ENCODE measurements at regions not wholly inside any gene's neighbourhood (a gene's known extent, or its start where the extent isn't known, plus 50 kb on each side); places are given as distances from the start of the nearest gene placed in this dataset.

DNA sequence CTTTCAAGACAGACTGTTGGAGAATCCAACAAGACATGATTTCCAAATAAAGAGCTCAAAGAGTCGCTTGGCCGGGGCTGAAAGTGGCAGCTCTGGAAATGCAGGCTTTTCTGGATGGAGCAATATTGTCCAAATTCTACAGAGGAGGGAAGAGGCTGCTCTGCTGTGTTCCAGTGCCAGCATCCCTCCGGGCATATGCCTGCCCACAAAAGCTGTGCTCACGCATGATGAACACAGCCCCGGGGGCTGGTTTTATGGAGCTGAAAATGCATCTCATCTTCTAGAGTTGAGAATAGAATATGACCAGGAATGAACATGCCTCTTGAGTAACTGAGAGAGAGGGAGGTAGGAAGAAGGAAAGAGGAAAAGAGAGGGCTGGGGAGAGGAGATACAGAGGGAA is 74.7 kb upstream of the TOX3 start:
- TF ChIP-seq EP300 (IDR thresholded peaks at IDR 0.05) (no peak), POLR2A (IDR thresholded peaks at IDR 0.05; ENCODE audit: low read depth) (no peak)
- TF ChIP-seq, protein P1, sequence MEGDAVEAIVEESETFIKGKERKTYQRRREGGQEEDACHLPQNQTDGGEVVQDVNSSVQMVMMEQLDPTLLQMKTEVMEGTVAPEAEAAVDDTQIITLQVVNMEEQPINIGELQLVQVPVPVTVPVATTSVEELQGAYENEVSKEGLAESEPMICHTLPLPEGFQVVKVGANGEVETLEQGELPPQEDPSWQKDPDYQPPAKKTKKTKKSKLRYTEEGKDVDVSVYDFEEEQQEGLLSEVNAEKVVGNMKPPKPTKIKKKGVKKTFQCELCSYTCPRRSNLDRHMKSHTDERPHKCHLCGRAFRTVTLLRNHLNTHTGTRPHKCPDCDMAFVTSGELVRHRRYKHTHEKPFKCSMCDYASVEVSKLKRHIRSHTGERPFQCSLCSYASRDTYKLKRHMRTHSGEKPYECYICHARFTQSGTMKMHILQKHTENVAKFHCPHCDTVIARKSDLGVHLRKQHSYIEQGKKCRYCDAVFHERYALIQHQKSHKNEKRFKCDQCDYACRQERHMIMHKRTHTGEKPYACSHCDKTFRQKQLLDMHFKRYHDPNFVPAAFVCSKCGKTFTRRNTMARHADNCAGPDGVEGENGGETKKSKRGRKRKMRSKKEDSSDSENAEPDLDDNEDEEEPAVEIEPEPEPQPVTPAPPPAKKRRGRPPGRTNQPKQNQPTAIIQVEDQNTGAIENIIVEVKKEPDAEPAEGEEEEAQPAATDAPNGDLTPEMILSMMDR (IDR thresholded peaks at IDR 0.05): no peak
